ENCODE measurements at regions not wholly inside any gene's neighbourhood (a gene's known extent, or its start where the extent isn't known, plus 50 kb on each side); places are given as distances from the start of the nearest gene placed in this dataset.

DNA sequence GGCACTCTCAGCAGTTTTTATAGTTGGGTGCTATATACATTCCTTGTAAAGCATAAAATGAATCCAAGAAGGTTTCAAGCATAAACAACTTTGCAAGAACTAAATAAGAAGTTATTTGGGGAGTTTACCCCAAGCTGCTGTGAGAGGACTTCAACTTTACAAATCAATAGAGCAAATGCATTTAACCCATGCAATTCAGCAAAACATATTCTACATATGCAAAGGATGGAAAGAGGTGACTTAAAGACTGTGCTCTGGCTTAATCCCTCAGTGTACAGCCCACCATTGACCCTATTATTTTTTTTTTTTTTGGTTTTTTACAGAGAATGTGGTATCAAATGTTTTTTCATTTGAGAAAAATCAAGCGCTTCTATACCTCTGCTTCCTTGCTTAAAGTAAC, 736.5 kb downstream of the CETN3 start:
- Histone ChIP-seq H3K27me3 (ENCODE audit: insufficient read depth, low read depth, low read length) (no peaks in the 10 kb centered on the region), H3K9ac (ENCODE audit: low read length) (no peak overlapping the region), H3K36me3 (ENCODE audit: insufficient read depth, low read length) (no peaks in the 10 kb centered on the region), H3K4me2 (ENCODE audit: low read length) (no peak overlapping the region), H3K27ac (ENCODE audit: low read length) (no peak overlapping the region), H3K9me2 (ENCODE audit: insufficient read depth, low read length) (no peaks in the 10 kb centered on the region), H3K79me2 (replicated peaks; ENCODE audit: insufficient read depth, low read length) (no peaks in the 10 kb centered on the region), H2AFZ (ENCODE audit: low read depth, low read length) (no peak overlapping the region), H3F3A (ENCODE audit: insufficient read depth, low read length, poor library complexity, severe bottlenecking) (no peaks in the 10 kb centered on the region), H3K9me3 (ENCODE audit: low read length) (no peaks in the 10 kb centered on the region), H4K20me1 (ENCODE audit: insufficient read depth) (no peaks in the 10 kb centered on the region), H3K4me3 (ENCODE audit: low read length) (no peak overlapping the region)
- no peak for TF ChIP-seq EZH2 (IDR thresholded peaks at IDR 0.05; ENCODE audit: borderline replicate concordance, insufficient read depth, low read length, poor library complexity, severe bottlenecking)
- no peak for TF ChIP-seq SMC3 (conservative IDR thresholded peaks at IDR 0.05; ENCODE audit: poor library complexity)
- TF ChIP-seq, protein P1, sequence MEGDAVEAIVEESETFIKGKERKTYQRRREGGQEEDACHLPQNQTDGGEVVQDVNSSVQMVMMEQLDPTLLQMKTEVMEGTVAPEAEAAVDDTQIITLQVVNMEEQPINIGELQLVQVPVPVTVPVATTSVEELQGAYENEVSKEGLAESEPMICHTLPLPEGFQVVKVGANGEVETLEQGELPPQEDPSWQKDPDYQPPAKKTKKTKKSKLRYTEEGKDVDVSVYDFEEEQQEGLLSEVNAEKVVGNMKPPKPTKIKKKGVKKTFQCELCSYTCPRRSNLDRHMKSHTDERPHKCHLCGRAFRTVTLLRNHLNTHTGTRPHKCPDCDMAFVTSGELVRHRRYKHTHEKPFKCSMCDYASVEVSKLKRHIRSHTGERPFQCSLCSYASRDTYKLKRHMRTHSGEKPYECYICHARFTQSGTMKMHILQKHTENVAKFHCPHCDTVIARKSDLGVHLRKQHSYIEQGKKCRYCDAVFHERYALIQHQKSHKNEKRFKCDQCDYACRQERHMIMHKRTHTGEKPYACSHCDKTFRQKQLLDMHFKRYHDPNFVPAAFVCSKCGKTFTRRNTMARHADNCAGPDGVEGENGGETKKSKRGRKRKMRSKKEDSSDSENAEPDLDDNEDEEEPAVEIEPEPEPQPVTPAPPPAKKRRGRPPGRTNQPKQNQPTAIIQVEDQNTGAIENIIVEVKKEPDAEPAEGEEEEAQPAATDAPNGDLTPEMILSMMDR (IDR thresholded peaks at IDR 0.05; ENCODE audit: poor library complexity, severe bottlenecking), result no peak
- no peak for TF ChIP-seq RAD21 (conservative IDR thresholded peaks at IDR 0.05)
- TF ChIP-seq, protein P2, sequence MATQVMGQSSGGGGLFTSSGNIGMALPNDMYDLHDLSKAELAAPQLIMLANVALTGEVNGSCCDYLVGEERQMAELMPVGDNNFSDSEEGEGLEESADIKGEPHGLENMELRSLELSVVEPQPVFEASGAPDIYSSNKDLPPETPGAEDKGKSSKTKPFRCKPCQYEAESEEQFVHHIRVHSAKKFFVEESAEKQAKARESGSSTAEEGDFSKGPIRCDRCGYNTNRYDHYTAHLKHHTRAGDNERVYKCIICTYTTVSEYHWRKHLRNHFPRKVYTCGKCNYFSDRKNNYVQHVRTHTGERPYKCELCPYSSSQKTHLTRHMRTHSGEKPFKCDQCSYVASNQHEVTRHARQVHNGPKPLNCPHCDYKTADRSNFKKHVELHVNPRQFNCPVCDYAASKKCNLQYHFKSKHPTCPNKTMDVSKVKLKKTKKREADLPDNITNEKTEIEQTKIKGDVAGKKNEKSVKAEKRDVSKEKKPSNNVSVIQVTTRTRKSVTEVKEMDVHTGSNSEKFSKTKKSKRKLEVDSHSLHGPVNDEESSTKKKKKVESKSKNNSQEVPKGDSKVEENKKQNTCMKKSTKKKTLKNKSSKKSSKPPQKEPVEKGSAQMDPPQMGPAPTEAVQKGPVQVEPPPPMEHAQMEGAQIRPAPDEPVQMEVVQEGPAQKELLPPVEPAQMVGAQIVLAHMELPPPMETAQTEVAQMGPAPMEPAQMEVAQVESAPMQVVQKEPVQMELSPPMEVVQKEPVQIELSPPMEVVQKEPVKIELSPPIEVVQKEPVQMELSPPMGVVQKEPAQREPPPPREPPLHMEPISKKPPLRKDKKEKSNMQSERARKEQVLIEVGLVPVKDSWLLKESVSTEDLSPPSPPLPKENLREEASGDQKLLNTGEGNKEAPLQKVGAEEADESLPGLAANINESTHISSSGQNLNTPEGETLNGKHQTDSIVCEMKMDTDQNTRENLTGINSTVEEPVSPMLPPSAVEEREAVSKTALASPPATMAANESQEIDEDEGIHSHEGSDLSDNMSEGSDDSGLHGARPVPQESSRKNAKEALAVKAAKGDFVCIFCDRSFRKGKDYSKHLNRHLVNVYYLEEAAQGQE (IDR thresholded peaks at IDR 0.05; ENCODE audit: borderline replicate concordance), result no peak
- no peak for TF ChIP-seq TAF1 (IDR thresholded peaks at IDR 0.05; ENCODE audit: low read depth)
- no peak for TF ChIP-seq MXI1 (conservative IDR thresholded peaks at IDR 0.05; ENCODE audit: poor library complexity, severe bottlenecking)
- no peak for TF ChIP-seq POLR2AphosphoS5 (IDR thresholded peaks at IDR 0.05)

DNA sequence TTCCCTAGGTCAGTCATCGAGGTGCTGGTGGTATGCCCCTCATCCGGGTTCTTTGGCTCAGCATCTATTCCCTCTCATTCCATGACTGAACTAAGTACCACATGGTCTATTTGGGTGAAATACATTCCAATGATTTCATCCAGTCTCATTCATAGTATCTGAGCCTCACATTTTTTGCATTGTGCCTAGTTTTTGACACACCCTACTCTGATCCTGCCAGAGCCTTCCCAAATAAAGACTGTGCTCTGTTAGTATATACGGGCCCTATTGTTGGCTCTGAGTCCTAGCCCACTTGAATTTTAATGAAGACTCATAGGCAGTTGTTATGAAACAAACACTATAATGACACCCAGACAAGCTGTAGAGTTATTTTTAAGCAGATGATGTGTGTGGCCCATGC, 740.7 kb downstream of the CETN3 start:
- no peak overlapping the region for H3K4me3 ChIP-seq (ENCODE audit: low read length)
- no peaks in the 10 kb centered on the region for H4K20me1 ChIP-seq (ENCODE audit: insufficient read depth)
- H3K36me3 ChIP-seq (ENCODE audit: insufficient read depth, low read length), result no peaks in the 10 kb centered on the region
- no peak overlapping the region for H2AFZ ChIP-seq (ENCODE audit: low read depth, low read length)
- TF ChIP-seq POLR2AphosphoS5 (IDR thresholded peaks at IDR 0.05) (no peak), MXI1 (conservative IDR thresholded peaks at IDR 0.05; ENCODE audit: poor library complexity, severe bottlenecking) (no peak), TAF1 (IDR thresholded peaks at IDR 0.05; ENCODE audit: low read depth) (no peak), EZH2 (IDR thresholded peaks at IDR 0.05; ENCODE audit: borderline replicate concordance, insufficient read depth, low read length, poor library complexity, severe bottlenecking) (no peak), SMC3 (conservative IDR thresholded peaks at IDR 0.05; ENCODE audit: poor library complexity) (no peak), RAD21 (conservative IDR thresholded peaks at IDR 0.05) (no peak), EP300 (conservative IDR thresholded peaks at IDR 0.05; ENCODE audit: poor library complexity, severe bottlenecking) (no peak)
- TF ChIP-seq, protein P1 (IDR thresholded peaks at IDR 0.05; ENCODE audit: poor library complexity, severe bottlenecking), result no peak
- TF ChIP-seq, protein P2 (IDR thresholded peaks at IDR 0.05; ENCODE audit: borderline replicate concordance), result no peak
- no peak overlapping the region for H3K9ac ChIP-seq (ENCODE audit: low read length)
- H3K27me3 ChIP-seq (ENCODE audit: insufficient read depth, low read depth, low read length), result no peaks in the 10 kb centered on the region
- H3K79me2 ChIP-seq (replicated peaks; ENCODE audit: insufficient read depth, low read length), result no peaks in the 10 kb centered on the region
- H3F3A ChIP-seq (ENCODE audit: insufficient read depth, low read length, poor library complexity, severe bottlenecking), result no peaks in the 10 kb centered on the region
- H3K4me2 ChIP-seq (ENCODE audit: low read length), result no peak overlapping the region
- no peak overlapping the region for H3K27ac ChIP-seq (ENCODE audit: low read length)
- H3K9me2 ChIP-seq (ENCODE audit: insufficient read depth, low read length), result no peaks in the 10 kb centered on the region
- H3K9me3 ChIP-seq (ENCODE audit: low read length), result no peaks in the 10 kb centered on the region

Measured in neural cell (in vitro differentiated cells).